ENCODE measurements at regions not wholly inside any gene's neighbourhood (a gene's known extent, or its start where the extent isn't known, plus 50 kb on each side); places are given as distances from the start of the nearest gene placed in this dataset.
"Not testable (repeated sequence)": the region's sequence is repeated elsewhere in the genome, so short reads cannot be mapped to it uniquely, and the experiment has no call there.

DNA sequence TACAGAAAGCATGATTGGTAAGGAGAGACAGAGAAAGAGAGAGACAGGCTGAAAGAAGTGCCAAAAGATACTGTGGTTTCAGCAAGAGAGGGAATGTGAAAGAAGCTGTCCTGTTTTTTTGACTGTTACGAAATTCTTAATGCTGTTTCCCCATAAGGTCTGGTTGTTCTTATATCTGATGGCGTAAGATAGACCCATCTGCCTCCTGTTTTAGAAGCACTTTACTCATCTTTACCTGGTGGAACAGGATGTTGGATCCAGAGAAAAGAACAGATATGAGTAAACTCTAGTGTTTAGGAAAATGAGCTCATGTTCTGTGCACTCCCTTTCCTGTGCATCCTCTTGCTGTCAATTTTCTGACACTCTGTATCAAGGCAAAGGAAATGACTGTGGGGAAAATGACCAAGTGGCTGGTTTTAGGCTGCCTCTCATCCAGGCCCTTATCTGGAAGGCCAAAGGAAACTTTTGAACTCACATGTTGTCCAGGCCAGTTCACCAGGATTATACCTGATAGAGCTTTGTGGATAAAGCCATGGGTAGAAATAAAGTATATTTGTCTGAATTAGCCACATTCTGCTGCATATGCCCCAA, 311.7 kb upstream of the HTR2C start:
- Mint-ChIP-seq H3K27ac (no peak overlapping the region), H3K4me1 (no peaks in the 10 kb centered on the region), H3K4me3 (no peak overlapping the region), H3K9me3 (ENCODE audit: low read depth) (peaks cover 5% of the 10 kb centered on the region), H3K36me3 (no peaks in the 10 kb centered on the region), H3K27me3 (no peaks in the 10 kb centered on the region)
- ATAC-seq (no peak), DNase-seq (no peak)
- CTCF ChIA-PET: no interaction called here

DNA sequence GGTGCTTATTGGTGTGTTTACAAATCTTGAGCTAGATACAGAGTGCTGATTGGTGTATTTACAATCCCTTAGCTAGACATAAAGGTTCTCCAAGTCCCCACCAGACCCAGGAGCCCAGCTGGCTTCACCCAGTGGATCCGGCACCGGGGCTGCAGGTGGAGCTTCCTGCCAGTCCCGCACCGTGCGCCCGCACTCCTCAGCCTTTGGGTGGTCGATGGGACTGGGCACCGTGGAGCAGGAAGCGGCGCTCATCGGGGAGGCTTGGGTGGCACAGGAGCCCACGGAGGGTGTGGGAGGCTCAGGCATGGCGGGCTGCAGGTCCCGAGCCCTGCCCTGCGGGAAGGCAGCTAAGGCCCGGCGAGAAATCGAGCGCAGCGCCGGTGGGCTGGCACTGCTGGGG, 313.5 kb upstream of the HTR2C start:
- H3K4me1 Mint-ChIP-seq; H3K27ac Mint-ChIP-seq; H3K4me3 Mint-ChIP-seq; DNase-seq; CTCF ChIA-PET; ATAC-seq; H3K27me3 Mint-ChIP-seq; H3K9me3 Mint-ChIP-seq (ENCODE audit: low read depth); H3K36me3 Mint-ChIP-seq: not testable (repeated sequence)

DNA sequence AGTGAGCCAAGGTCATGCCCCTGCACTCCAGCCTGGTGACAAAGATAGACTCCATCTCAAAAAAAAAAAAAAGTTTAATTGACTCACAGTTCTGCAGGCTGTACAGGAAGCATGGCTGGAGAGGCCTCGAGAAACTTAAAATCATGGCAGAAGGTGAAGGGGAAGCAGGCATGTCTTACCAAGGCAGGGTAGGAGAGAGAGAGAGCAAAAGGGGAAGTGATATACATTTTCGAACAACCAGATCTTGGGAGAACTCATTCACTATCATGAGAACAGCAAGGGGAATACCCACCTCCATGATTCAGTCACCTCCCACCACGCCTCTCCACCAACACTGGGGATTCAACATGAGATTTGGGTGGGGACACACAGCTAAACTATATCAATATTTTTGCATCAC, 315.2 kb upstream of the HTR2C start:
- Mint-ChIP-seq H3K27me3 (no peaks in the 10 kb centered on the region), H3K27ac (no peak overlapping the region), H3K4me1 (no peaks in the 10 kb centered on the region), H3K9me3 (ENCODE audit: low read depth) (peaks cover 5% of the 10 kb centered on the region), H3K36me3 (no peaks in the 10 kb centered on the region), H3K4me3 (no peak overlapping the region)
- DNase-seq (no peak), ATAC-seq (no peak)
- CTCF ChIA-PET: no interaction called here

DNA sequence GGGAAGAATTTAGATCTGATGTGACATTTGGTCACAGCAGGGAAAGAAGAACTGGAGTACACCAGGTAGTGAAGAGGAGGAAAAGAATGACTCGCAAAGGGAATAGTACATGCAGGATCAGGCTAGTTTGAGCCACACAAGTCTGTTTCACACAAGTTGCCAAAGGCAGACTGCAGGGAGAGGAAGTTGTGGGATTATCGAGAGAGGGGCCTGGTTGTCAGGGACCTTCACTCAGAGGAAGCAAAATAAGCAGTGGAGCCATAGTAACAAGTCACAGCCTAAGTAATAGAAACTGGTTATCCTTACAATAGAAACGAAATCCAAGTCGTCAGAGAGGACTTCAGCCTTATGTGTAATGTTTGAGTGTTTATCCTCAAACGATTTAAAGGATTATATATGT, 316.7 kb upstream of the HTR2C start:
- DNase-seq: no peak
- no peaks in the 10 kb centered on the region for H3K36me3 Mint-ChIP-seq
- peaks cover 5% of the 10 kb centered on the region for H3K9me3 Mint-ChIP-seq (ENCODE audit: low read depth)
- no peaks in the 10 kb centered on the region for H3K4me1 Mint-ChIP-seq
- CTCF ChIA-PET: no interaction called here
- no peak overlapping the region for H3K4me3 Mint-ChIP-seq
- no peak for ATAC-seq
- no peaks in the 10 kb centered on the region for H3K27me3 Mint-ChIP-seq
- H3K27ac Mint-ChIP-seq: no peak overlapping the region

DNA sequence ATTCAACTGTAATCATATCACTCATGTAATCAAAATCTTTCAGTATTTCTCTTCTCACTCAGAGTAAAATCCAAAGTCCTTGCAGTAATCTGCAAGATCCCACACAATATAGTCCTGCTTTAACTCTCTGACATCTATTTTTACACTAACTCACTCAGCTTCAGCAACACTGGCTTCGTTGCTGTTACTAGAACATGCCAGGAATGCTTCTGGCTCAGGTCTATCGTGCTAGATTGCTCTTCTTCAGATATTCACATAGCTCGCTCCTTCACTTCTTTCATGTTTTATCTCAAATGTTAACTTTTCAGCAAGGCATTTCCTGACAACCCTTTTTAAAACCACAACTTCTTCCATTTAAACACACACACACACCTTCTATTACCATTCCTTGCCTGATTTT, 331.7 kb upstream of the HTR2C start:
- ATAC-seq (no peak), DNase-seq (no peak)
- no peak overlapping the region for H3K4me3 Mint-ChIP-seq

DNA sequence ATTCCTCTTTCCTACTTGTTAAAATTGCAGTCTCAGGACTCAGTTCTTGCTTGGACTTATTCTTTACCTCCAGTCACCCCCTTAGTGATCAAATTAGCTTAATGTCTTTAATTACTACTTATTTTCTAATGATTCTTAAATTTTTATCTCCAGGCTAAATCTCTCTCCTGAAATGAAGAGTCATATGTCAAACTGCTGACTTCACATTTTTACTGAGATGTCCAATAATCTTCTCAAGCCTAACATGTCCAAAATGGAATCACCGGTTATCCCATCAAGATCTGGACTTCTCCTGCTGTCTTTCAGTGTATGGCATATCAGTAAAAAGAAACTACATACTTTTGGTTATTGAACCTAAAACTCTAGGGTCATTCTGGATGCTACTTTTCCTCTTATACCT, 332.3 kb upstream of the HTR2C start:
- no peaks in the 10 kb centered on the region for H3K4me1 Mint-ChIP-seq
- CTCF ChIA-PET: no interaction called here
- H3K36me3 Mint-ChIP-seq: no peaks in the 10 kb centered on the region
- H3K9me3 Mint-ChIP-seq (ENCODE audit: low read depth): peaks cover 3% of the 10 kb centered on the region
- H3K4me3 Mint-ChIP-seq: no peak overlapping the region
- ATAC-seq (no peak), DNase-seq (no peak)
- no peaks in the 10 kb centered on the region for H3K27me3 Mint-ChIP-seq
- no peak overlapping the region for H3K27ac Mint-ChIP-seq

More for the DNA sequence above, 331.7 kb upstream of the HTR2C start:
- Mint-ChIP-seq H3K9me3 (ENCODE audit: low read depth) (peaks cover 3% of the 10 kb centered on the region), H3K4me1 (no peaks in the 10 kb centered on the region), H3K27me3 (no peaks in the 10 kb centered on the region), H3K36me3 (no peaks in the 10 kb centered on the region), H3K27ac (no peak overlapping the region)
- CTCF ChIA-PET: no interaction called here

DNA sequence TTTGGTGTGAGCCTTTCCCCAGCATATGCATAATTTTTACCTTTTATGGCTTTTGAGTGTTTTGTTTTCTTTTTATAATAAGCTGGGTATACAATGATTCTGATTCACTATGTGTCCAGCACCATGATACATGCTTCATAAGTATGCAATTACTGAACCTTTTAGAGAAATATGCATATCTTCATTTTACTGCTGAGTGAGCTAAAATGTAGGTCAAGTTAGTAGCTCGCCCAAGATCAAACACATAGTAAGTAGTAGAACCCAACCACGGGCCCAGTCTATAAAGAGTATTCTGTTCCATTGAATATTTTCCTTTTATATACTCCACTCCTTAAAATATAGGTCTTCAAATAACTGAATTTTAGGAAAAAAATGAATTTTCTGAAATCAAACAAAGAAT, 362.4 kb upstream of the HTR2C start:
- H3K36me3 Mint-ChIP-seq: no peaks in the 10 kb centered on the region
- CTCF ChIA-PET: no interaction called here

DNA sequence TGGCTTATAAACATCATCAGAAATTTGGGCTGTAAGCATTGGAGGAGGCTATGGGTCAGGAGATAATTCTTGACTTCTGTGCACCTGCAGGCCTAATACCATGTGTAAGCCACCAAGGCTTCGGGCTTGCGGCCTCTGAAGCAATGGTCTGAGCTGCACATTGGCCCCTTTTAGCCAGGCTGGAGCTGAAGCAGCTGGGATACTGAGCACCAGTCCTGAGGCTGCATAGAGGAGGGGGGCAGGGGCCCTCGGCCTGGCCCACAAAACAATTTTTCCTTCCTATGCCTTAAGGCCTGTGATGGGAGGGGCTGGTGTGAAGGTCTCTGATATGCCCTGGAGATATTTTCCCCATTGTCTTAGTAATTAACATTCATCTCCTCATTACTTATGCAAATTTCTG, 373.0 kb upstream of the HTR2C start:
- H3K4me3 Mint-ChIP-seq: no peak overlapping the region
- H3K27ac Mint-ChIP-seq: no peak overlapping the region
- no peaks in the 10 kb centered on the region for H3K4me1 Mint-ChIP-seq
- CTCF ChIA-PET: no interaction called here
- DNase-seq (no peak), ATAC-seq (no peak)
- H3K9me3 Mint-ChIP-seq (ENCODE audit: low read depth): peaks cover 4% of the 10 kb centered on the region
- H3K36me3 Mint-ChIP-seq: no peaks in the 10 kb centered on the region
- H3K27me3 Mint-ChIP-seq: no peaks in the 10 kb centered on the region

More for the DNA sequence above, 362.4 kb upstream of the HTR2C start:
- ATAC-seq: no peak
- no peak overlapping the region for H3K4me3 Mint-ChIP-seq
- H3K9me3 Mint-ChIP-seq (ENCODE audit: low read depth): no peaks in the 10 kb centered on the region
- no peak overlapping the region for H3K27ac Mint-ChIP-seq
- no peaks in the 10 kb centered on the region for H3K4me1 Mint-ChIP-seq
- no peak for DNase-seq
- no peaks in the 10 kb centered on the region for H3K27me3 Mint-ChIP-seq

DNA sequence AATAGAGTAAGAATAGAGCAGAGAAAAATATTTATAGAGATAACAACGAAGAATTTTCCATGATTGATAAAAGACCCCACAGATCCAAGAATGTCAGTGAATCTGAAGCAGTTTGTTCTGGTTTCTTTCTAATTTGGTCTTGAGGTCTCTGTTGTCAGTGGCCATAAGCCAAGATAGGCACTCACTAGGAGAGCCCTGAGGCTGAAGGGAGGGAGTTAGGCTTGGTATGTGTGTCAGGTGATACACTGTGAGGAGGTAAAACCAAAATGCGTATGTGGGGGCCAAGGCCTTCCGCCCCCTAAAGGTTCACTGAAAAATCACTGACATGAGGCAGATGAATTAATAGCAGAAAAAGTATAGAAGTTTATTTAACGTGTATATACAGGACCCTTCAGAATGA, 382.3 kb upstream of the HTR2C start:
- no peak for DNase-seq
- Mint-ChIP-seq H3K36me3 (no peaks in the 10 kb centered on the region), H3K9me3 (ENCODE audit: low read depth) (peaks cover 5% of the 10 kb centered on the region), H3K27ac (no peak overlapping the region), H3K4me1 (no peaks in the 10 kb centered on the region), H3K4me3 (no peak overlapping the region), H3K27me3 (no peaks in the 10 kb centered on the region)
- CTCF ChIA-PET: no interaction called here
- ATAC-seq: no peak

DNA sequence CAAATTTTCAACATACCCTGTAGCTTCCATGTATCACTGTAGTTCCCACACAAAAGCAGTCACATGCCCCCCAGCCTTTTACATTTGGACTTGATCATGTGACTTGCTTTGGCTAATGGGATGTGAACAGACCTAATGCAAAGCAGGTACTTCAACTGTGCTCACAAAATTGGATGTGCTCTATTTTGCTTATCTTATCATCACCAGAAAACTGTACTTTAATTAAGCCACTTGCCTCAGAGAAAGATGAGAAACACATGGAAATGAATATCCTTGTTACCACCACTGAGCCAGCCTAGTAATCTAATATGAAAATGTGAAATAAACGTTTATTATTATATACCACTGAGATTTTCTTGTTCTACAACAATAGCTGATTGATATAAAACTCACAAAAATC, 402.7 kb upstream of the HTR2C start:
- no peaks in the 10 kb centered on the region for H3K4me1 Mint-ChIP-seq
- CTCF ChIA-PET: no interaction called here
- no peak overlapping the region for H3K27ac Mint-ChIP-seq

DNA sequence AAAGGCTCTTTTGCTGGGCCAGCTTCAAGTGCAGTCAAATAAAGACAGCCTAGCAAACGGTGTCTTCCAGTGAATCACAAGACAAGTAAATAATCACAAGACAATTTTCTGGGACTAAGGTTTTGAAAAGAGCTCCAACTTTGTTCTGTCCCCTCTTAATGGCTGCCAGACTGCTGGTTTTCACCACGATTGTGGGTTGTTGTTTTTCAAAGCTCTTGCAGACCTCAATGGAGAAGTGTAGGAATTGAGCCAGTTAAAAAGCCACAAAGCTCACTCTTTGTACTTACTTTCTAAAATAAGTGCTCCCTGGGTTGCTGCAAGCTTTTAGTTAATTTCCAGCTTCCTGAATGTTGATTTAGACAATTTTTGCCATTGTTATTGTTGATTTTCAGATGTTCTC, 405.8 kb upstream of the HTR2C start:
- Mint-ChIP-seq H3K4me3 (no peak overlapping the region), H3K27me3 (no peaks in the 10 kb centered on the region), H3K9me3 (ENCODE audit: low read depth) (peaks cover 4% of the 10 kb centered on the region), H3K27ac (no peak overlapping the region), H3K4me1 (no peaks in the 10 kb centered on the region), H3K36me3 (no peaks in the 10 kb centered on the region)
- no peak for DNase-seq
- ATAC-seq: no peak
- CTCF ChIA-PET: no interaction called here

More for the DNA sequence above, 402.7 kb upstream of the HTR2C start:
- Mint-ChIP-seq H3K36me3 (no peaks in the 10 kb centered on the region), H3K27me3 (no peaks in the 10 kb centered on the region), H3K9me3 (ENCODE audit: low read depth) (peaks cover 5% of the 10 kb centered on the region), H3K4me3 (no peak overlapping the region)
- ATAC-seq (no peak), DNase-seq (no peak)

DNA sequence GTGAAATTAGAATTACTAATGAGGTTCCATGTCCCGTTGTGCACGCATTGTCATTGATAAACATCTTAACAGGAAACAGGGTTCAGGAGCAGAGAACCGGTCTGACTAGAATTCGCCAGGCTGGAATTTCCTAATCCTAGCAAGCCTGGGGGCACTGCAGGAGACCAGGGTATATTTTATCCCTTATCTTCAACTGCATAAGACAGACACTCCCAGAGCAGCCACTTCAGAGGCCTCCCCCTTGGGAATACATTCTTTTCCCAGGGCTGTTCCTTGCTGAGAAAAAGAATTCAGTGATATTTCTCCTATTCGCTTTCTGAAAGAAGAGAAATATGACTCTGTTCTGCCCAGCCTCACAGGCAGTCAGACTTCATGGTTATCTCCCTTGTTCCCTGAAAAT, 416.6 kb upstream of the HTR2C start:
- ATAC-seq; DNase-seq; H3K27me3 Mint-ChIP-seq; H3K27ac Mint-ChIP-seq; H3K9me3 Mint-ChIP-seq (ENCODE audit: low read depth); H3K4me3 Mint-ChIP-seq; H3K36me3 Mint-ChIP-seq; H3K4me1 Mint-ChIP-seq; CTCF ChIA-PET: not testable (repeated sequence)

DNA sequence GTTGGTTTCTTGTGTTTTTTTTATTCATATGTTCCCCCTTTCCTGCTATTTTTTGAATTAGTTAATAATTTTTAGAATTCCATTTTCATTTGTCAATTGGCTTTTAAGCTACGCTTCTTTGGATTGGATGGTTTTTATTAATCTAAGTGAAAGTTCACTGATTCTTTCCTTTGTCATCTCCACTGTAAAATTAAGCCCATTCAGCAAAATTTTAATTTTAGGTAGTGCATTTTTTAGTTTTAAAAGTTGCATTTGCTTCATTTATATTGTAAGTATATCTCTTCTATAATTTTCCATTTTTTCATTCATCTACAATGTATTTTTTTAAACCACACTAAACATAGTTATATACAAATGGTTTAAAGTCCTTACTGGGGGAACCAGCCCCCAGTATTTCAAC, 417.3 kb upstream of the HTR2C start:
- CTCF ChIA-PET: no interaction called here
- Mint-ChIP-seq H3K9me3 (ENCODE audit: low read depth) (peaks cover under 1% of the 10 kb centered on the region), H3K4me3 (no peak overlapping the region), H3K36me3 (no peaks in the 10 kb centered on the region), H3K4me1 (no peaks in the 10 kb centered on the region), H3K27me3 (no peaks in the 10 kb centered on the region), H3K27ac (no peak overlapping the region)
- DNase-seq (no peak), ATAC-seq (no peak)

DNA sequence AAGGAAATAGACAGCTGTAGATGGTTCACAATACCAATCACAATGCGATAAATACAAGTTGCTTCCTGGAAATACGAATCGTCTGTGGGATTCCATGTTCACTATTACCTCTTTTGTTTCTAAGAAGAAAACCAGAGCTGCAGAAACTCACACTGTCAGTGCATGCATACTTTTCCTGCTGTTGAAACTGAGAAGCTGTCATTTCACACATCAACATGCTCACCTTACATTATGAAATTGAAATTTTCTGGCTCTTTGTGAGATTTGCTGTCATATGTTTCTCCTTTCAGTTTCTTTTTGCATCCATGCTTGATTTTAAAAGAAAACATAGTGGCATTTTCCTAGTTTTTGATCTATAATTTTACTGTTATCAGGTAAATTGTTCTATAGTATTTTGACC, 418.3 kb upstream of the HTR2C start:
- Mint-ChIP-seq H3K27me3 (no peaks in the 10 kb centered on the region), H3K4me1 (no peaks in the 10 kb centered on the region), H3K9me3 (ENCODE audit: low read depth) (peaks cover 3% of the 10 kb centered on the region), H3K36me3 (no peaks in the 10 kb centered on the region), H3K4me3 (no peak overlapping the region), H3K27ac (no peak overlapping the region)
- CTCF ChIA-PET: no interaction called here
- ATAC-seq: no peak
- no peak for DNase-seq

DNA sequence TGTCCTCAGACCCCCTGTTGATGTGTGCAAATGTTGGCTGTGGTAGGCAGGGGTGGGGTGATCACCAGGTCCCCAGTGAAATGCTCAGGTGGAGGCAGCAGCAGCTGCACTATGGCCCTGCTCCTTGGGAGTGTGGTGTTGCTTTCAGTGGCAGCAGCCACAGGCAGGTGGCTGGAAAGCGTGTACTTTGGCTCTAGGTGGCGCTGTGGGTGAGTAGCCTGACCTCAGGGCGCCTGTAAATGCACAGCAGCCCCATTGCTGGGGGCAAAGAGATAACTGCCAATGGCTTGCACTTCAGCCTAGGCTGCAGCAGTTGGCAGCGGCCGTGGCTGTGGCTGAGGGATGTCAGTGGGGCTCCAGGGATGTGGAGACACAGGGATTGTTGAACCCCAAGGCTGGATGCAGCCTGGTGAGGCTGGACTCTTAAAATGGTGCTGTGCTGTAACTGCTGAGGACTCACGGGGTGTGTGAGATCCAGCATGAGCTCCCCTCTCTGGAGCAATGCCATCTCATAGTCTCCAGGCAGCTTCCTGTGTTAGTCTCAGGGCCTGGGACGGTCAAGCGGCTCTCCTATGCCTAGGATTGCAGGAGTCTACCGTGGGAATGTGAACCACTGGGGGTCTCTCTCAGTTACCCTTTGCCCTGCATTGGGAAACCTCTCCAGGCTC, 421.7 kb upstream of the HTR2C start:
- no peak for ATAC-seq
- peaks cover 3% of the 10 kb centered on the region for H3K9me3 Mint-ChIP-seq (ENCODE audit: low read depth)
- no peaks in the 10 kb centered on the region for H3K4me1 Mint-ChIP-seq
- CTCF ChIA-PET: no interaction called here
- H3K27ac Mint-ChIP-seq: no peak overlapping the region
- no peaks in the 10 kb centered on the region for H3K27me3 Mint-ChIP-seq
- no peak overlapping the region for H3K4me3 Mint-ChIP-seq
- H3K36me3 Mint-ChIP-seq: no peaks in the 10 kb centered on the region
- DNase-seq: no peak

Measured in activated CD8-positive, alpha-beta memory T cell treated with anti-CD3 and anti-CD28 coated beads, Interleukin-2, amount 10 ng/mL, durations not matched to agents 7 days and 5 days (primary cell).